Hypothalamus (tissue), 51 donors: ENCODE measurements at regions not wholly inside any gene's neighbourhood (a gene's known extent, or its start where the extent isn't known, plus 50 kb on each side); places are given as distances from the start of the nearest gene placed in this dataset.

Experiments
- DNase-seq, 51 donors: peaks; one replicate each; lab custom pipeline; 2025; lab: John Stamatoyannopoulos, UW

GRCh38 chr12:113581342-113581741 lies 109.7 kb upstream of the LHX5 start:
- DNase-seq = no peak

- DNase-seq = no peak
Observed at GRCh38 chr12:113580437-113580836, 108.8 kb upstream of the LHX5 start.

- DNase-seq = no peak
Observed at GRCh38 chr12:113577464-113578129, 105.9 kb upstream of the LHX5 start.

- no peak for DNase-seq
Observed at GRCh38 chr12:113575386-113575785, 103.7 kb upstream of the LHX5 start.

GRCh38 chr12:113573148-113573547 lies 101.5 kb upstream of the LHX5 start:
- no peak for DNase-seq

- DNase-seq = no peak
Observed at GRCh38 chr12:113571713-113572112, 100.0 kb upstream of the LHX5 start.

GRCh38 chr12:113569806-113570205 lies 98.1 kb upstream of the LHX5 start:
- no peak for DNase-seq

- DNase-seq = no peak
Observed at GRCh38 chr12:113568021-113568420, 96.3 kb upstream of the LHX5 start.

GRCh38 chr12:113565368-113565767 lies 93.7 kb upstream of the LHX5 start:
- no peak for DNase-seq

GRCh38 chr12:113561068-113561780 lies 89.6 kb upstream of the LHX5 start:
- no peak for DNase-seq

GRCh38 chr12:113559466-113559865 lies 87.8 kb upstream of the LHX5 start:
- DNase-seq = no peak

- DNase-seq = no peak
Observed at GRCh38 chr12:113555226-113555625, 83.6 kb upstream of the LHX5 start.

GRCh38 chr12:113552760-113553159 lies 81.1 kb upstream of the LHX5 start:
- DNase-seq = no peak

GRCh38 chr12:113551563-113551962 lies 79.9 kb upstream of the LHX5 start:
- no peak for DNase-seq

- DNase-seq = no peak
Observed at GRCh38 chr12:113548467-113548866, 76.8 kb upstream of the LHX5 start.

- DNase-seq = no peak
Observed at GRCh38 chr12:113546916-113547863, 75.5 kb upstream of the LHX5 start.

- peak in 1 of 51 donors; percentile 0 for DNase-seq
Observed at GRCh38 chr12:113537751-113538087, 66.0 kb upstream of the LHX5 start.

GRCh38 chr12:113537046-113537750 lies 65.5 kb upstream of the LHX5 start:
- no peak for DNase-seq

GRCh38 chr12:113535100-113535499 lies 63.4 kb upstream of the LHX5 start:
- no peak for DNase-seq

GRCh38 chr12:113534555-113534954 lies 62.9 kb upstream of the LHX5 start:
- no peak for DNase-seq

GRCh38 chr12:113533842-113534375 lies 62.2 kb upstream of the LHX5 start:
- DNase-seq = no peak
